Right hindlimb (tissue), 1 donor: ENCODE measurements at regions not wholly inside any gene's neighbourhood (a gene's known extent, or its start where the extent isn't known, plus 50 kb on each side); places are given as distances from the start of the nearest gene placed in this dataset.
"Not testable (repeated sequence)": the region's sequence is repeated elsewhere in the genome, so short reads cannot be mapped to it uniquely, and the experiment has no call there.

ENCODE experiments used
- DNase-seq: peaks from one replicate; pipeline ENCODE4 v3.0.0-alpha.2; 2018

- peak; percentile 48 for DNase-seq
These were observed 89.8 kb downstream of the KATNIP start for GRCh38 chr16:27639561-27640276.

GRCh38 chr16:27640277-27640600 is 90.3 kb downstream of the KATNIP start:
- DNase-seq: no peak

- DNase-seq: no peak
These were observed 91.3 kb downstream of the KATNIP start for GRCh38 chr16:27641260-27641659.

DNA sequence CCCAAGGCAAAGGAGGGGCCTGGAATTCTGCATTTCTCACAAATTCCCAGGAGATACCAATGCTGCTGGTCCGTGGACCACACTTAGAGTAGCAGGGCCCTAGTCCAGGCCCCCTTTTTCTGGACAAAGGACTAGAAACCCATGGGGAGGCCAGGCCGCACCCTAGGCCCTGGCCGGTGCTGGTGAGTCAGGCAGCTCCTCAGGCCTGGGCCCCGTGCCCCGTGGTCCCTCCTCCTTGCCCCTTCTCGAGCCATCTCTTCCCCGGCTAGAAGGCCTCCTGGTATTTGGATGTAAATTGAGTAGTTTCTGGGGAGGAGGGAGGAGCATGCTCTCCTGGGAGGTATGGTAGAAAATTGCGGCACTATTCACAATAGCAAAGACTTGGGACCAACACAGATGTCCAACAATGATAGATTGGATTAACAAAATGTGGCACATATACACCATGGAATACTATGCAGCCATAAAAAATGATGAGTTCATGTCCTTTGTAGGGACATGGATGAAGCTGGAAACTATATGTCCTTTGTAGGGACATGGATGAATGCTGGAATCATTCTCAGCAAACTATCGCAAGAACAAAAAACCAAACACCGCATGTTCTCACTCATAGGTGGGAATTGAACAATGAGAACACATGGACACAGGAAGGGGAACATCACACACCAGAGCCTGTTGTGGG is 91.9 kb downstream of the KATNIP start:
- DNase-seq: not testable (repeated sequence)

DNA sequence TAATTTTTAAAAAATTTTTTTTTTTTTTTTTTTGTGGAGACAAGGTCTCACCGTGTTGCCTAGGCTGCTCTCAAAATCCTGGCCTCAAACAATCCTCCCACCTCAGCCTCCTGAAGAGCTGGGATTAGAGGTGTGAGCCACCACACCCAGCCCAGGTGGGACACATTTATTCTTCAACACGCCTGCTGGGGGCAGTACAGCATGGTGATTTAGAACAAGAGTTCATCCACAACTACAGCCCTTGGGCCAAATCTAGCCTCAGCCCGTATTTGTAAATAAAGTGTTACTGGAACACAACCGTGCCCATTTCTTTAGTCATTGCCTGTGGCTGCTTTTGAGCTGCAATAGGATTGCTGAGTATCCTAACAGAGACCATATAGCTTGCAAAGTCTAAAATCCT is 92.8 kb downstream of the KATNIP start:
- DNase-seq: no peak

DNA sequence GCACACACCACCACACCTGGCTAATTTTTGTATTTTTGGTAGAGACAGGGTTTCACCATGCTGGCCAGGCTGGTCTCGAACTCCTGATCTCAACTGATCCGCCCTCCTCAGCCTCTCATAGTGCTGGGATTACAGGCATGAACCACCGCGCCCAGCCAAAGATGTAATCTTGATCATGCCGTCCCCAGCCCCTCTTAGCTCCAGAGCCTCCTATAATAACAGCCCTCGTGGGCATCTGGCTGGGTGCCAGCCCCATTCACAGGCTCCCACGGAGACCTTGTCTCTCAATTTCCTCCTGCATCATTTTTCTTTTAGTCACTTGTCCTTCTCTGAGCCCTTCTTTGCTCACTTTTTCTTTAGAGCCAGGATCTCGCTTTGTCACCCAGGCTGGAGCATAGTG is 94.2 kb downstream of the KATNIP start:
- DNase-seq: no peak

- DNase-seq: no peak
These were observed 95.5 kb downstream of the KATNIP start for GRCh38 chr16:27645396-27645795.

GRCh38 chr16:27646806-27647205 is 96.9 kb downstream of the KATNIP start:
- no peak for DNase-seq

DNA sequence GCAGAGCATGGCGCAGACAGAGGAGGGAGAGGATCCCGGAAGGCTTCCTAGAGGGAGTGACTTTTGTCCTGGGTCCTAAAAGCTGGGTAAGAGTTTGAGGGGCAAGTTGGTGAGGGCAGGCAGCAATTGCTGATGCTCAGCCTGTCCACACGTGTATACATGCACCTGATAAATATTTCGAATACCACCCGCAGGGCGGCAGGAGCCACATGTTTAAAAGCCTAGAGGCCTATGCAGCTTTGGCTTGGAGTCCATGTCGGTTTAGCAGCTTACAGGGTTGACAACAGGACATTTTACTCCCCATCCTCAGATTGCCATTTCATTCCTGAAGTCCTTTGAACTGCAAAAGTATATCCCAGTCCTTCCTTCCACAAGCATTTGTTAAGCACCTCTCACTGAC is 99.1 kb downstream of the KATNIP start:
- no peak for DNase-seq

GRCh38 chr16:27650073-27650701 is 100.2 kb downstream of the KATNIP start:
- no peak for DNase-seq

- DNase-seq: no peak
These were observed 101.4 kb downstream of the KATNIP start for GRCh38 chr16:27651301-27651700.

DNA sequence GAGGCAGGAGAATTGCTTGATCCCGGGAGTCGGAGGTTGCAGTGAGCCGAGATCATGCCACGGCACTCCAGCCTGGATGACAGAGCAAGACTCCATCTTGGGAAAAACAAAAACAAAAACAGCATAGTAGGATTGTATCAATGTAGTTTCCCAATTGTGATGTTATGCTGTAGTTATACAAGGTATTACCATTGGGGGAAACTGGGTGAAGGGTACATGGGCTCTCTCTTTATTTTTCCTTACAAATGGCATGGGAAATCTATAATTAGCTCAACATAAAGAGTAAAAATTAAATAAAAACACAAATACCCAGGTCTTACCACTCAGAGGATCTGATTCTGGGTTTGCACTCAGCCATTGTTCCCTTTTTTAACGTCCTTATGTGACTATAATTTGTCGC is 107.9 kb downstream of the KATNIP start:
- no peak for DNase-seq

- no peak for DNase-seq
These were observed 110.6 kb downstream of the KATNIP start for GRCh38 chr16:27660507-27660906.

DNA sequence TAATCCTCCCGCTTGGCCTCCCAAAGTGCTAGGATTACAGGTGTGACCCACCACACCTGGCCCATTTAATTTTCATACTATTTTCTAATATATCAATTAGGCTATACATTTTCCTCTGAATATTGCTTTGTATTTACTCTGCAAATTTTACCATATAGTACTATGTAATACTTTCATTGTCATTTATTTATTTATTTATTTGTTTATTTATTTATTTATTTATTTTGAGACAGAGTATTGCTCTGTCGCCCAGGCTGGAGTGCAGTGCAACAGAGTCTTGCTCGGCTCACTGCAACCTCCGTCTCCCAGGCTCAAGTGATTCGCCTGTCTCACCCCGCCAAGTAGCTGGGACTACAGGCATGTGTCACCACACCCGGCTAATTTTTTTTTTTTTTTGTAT is 113.3 kb downstream of the KATNIP start:
- DNase-seq: not testable (repeated sequence)

DNA sequence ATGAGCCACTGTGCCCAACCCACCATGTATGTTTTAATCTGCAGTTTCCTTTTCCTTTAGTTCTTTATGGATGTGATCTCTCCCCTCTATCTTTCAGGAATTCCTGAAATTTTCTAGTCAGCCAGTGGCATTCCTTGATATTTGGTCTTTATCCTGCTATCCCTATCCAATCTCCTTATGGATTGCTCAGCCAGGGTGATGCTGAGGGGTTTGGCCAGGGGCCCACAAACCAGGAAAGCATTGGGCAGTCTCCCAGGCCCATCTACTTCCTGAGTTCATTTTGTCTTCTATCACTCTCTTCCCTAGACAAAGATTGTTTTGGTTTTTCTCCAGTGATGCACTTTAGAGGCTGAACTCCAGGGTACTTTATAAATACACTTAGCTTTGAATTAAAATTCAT is 115.9 kb downstream of the KATNIP start:
- DNase-seq: no peak

GRCh38 chr16:27670071-27670810 is 120.3 kb downstream of the KATNIP start:
- DNase-seq: no peak

GRCh38 chr16:27671410-27671809 is 121.5 kb downstream of the KATNIP start:
- DNase-seq: no peak

DNA sequence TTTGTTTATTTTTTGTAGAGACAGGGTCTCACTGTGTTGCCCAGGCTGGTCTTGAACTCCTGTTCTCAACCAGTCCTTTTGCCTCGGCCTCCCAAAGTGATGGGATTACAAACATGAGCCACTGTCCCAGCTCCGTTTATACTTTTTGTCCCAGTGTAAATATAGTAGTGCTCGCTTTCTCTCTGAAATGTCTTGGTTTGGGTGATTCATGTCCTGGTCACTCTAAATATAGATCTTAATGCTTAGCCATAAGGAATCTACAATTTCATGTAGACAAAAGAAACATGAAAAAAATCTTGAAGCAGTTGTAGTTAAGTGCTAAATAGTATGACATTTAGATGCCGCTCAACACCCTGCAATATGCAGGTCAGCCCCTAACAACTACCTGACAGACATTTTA is 126.9 kb downstream of the KATNIP start:
- DNase-seq: no peak

- no peak for DNase-seq
These were observed 127.3 kb downstream of the KATNIP start for GRCh38 chr16:27677263-27677662.

DNA sequence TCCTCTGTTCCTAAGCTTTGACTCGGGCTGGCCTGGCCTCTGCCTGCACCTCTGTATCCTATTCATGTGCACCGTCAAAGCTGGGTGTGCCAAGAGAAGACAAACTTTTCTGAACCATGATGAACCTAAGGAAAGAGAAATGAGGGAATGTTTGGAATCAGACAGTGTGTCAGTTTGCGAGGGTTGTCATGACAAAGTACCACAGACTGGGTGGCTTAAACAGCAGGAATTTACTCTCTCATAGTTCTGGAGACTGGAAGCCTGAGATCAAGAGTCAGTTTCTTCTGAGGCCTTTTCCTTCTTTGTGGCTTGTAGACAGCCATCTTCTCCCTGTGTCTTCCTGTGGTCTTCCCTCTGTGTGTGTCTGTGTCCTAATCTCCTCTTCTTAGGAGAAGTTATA is 129.0 kb downstream of the KATNIP start:
- no peak for DNase-seq

GRCh38 chr16:27679899-27680298 is 130.0 kb downstream of the KATNIP start:
- no peak for DNase-seq

GRCh38 chr16:27681681-27682080 is 131.7 kb downstream of the KATNIP start:
- no peak for DNase-seq

DNA sequence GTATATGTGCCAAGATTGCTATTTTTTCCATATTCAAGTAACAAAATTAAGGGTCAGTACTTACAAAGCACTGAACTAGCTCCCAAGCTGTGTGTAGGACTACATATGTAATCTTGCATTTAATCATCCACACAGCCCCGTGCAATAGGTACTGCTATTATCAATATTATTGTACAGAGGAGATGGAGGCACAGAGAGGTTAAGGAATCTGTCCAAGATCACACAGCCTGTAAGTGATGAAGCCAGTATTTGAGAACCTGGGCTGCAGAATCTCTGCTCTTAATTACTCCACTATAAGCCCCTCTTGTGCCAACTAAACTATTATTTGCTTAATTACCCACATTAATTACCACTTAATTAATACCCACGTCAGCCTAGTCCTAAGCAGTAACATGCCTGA is 134.1 kb downstream of the KATNIP start:
- DNase-seq: no peak

DNA sequence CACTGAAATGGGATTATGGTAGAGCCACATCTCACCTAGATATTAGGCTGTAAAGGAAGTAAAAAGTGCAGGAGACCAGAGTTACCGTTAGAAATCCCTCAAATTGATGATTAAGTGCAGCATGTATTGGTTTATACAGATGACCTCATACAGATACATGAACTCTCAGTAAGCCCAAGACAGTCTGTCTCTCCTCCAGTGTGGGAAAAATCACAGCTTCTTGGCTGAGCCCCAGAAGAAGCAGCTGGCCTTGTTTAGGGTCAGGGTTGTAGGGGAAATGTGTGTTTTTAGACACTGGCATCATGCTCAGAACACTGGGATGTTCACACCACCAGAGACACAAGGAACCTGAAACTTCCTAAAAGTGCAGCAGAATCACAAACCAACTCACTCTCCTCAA is 135.9 kb downstream of the KATNIP start:
- DNase-seq: no peak
